ENCODE measurements at regions not wholly inside any gene's neighbourhood (a gene's known extent, or its start where the extent isn't known, plus 50 kb on each side); places are given as distances from the start of the nearest gene placed in this dataset.

GRCh38 chr15:36434177-36434576 lies 145.2 kb upstream of the CDIN1 start:
- DNase-seq = no peak
- no peaks in the 10 kb centered on the region for H3K36me3 Mint-ChIP-seq
- Histone ChIP-seq H3K36me3 (ENCODE audit: control insufficient read depth, insufficient read depth, low read length) (no peaks in the 10 kb centered on the region), H3K9me3 (ENCODE audit: control insufficient read depth, insufficient read depth, low read length) (no peaks in the 10 kb centered on the region), H3K27me3 (ENCODE audit: control insufficient read depth, insufficient read depth, low read length) (no peaks in the 10 kb centered on the region), H3K4me3 (ENCODE audit: low read length) (no peak overlapping the region), H3K4me1 (ENCODE audit: control insufficient read depth, insufficient read depth, low read length) (no peaks in the 10 kb centered on the region), H3K27ac (ENCODE audit: low read length) (no peak overlapping the region)
- no peak for ATAC-seq
- TF ChIP-seq, protein P1, sequence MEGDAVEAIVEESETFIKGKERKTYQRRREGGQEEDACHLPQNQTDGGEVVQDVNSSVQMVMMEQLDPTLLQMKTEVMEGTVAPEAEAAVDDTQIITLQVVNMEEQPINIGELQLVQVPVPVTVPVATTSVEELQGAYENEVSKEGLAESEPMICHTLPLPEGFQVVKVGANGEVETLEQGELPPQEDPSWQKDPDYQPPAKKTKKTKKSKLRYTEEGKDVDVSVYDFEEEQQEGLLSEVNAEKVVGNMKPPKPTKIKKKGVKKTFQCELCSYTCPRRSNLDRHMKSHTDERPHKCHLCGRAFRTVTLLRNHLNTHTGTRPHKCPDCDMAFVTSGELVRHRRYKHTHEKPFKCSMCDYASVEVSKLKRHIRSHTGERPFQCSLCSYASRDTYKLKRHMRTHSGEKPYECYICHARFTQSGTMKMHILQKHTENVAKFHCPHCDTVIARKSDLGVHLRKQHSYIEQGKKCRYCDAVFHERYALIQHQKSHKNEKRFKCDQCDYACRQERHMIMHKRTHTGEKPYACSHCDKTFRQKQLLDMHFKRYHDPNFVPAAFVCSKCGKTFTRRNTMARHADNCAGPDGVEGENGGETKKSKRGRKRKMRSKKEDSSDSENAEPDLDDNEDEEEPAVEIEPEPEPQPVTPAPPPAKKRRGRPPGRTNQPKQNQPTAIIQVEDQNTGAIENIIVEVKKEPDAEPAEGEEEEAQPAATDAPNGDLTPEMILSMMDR (IDR thresholded peaks at IDR 0.05) = no peak
- H3K4me1 Mint-ChIP-seq = no peaks in the 10 kb centered on the region
- H3K9me3 Mint-ChIP-seq = peaks cover 2 to 4% of the 10 kb centered on the region in 2 donors
- intact Hi-C loops (cut with micrococcal nuclease) = no loop called here
- H3K27me3 Mint-ChIP-seq (ENCODE audit: low read depth in 2 of 2) = no peaks in the 10 kb centered on the region
- H3K4me3 Mint-ChIP-seq = no peak overlapping the region
- no peak overlapping the region for H3K27ac Mint-ChIP-seq

DNA sequence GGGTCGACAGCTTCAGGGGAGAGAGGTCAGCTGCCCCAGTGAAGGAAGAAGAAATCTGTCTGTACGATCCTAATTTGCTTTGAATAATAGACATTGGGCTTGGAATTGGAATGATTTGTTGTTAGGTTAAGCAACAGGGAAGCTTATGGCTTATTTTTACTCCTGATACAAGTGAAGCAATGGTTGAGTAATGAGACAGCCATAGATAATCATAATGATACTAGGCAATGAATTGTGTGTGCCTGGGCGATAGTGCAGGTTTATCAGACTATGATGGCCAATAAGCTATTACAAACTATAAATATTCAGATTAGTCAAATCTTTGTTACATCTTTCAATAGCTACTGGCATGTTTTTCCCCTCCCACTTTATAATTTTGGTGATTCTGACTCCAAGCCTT lies 140.9 kb upstream of the CDIN1 start:
- intact Hi-C loops (cut with micrococcal nuclease) = no loop called here
- Histone ChIP-seq H3K27ac (ENCODE audit: low read length) (no peak overlapping the region), H3K36me3 (ENCODE audit: control insufficient read depth, insufficient read depth, low read length) (no peaks in the 10 kb centered on the region), H3K4me3 (ENCODE audit: low read length) (no peak overlapping the region), H3K9me3 (ENCODE audit: control insufficient read depth, insufficient read depth, low read length) (no peaks in the 10 kb centered on the region), H3K27me3 (ENCODE audit: control insufficient read depth, insufficient read depth, low read length) (no peaks in the 10 kb centered on the region), H3K4me1 (ENCODE audit: control insufficient read depth, insufficient read depth, low read length) (no peaks in the 10 kb centered on the region)
- DNase-seq = no peak
- WGBS (ENCODE audit: insufficient coverage) = 84% methylated on average over 3 of the region's 3 CpGs
- Mint-ChIP-seq H3K27ac (no peak overlapping the region), H3K27me3 (ENCODE audit: low read depth in 2 of 2) (no peaks in the 10 kb centered on the region), H3K36me3 (no peaks in the 10 kb centered on the region), H3K4me3 (no peak overlapping the region), H3K4me1 (no peaks in the 10 kb centered on the region), H3K9me3 (peaks cover 3 to 4% of the 10 kb centered on the region in 2 donors)
- ATAC-seq = no peak
- TF ChIP-seq, protein P1 (IDR thresholded peaks at IDR 0.05) = no peak

DNA sequence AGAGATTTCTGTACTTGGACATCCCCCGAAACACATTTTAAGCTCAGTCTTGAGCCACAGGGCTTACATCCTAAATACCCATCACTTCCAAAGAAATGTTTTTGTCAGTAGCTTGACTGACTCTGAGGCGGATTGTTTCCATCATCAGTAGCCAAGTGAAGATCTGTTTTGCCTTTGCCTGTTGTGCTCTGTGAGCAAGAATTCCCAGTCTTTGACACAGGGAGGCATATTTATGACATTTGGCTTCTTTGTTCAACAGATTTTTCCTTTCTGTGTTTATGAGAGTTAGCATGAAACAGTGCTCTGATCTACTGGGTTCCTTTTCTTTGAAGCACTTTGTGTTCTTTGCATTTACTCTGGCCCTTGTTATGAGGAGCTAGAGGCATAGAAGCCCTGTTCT lies 132.1 kb upstream of the CDIN1 start:
- no peak for DNase-seq
- peaks cover 9 to 13% of the 10 kb centered on the region in 2 donors for H3K9me3 Mint-ChIP-seq
- intact Hi-C loops (cut with micrococcal nuclease) = no loop called here
- TF ChIP-seq, protein P1 (IDR thresholded peaks at IDR 0.05) = no peak
- no peaks in the 10 kb centered on the region for H3K27me3 Mint-ChIP-seq (ENCODE audit: low read depth in 2 of 2)
- H3K27me3 ChIP-seq (ENCODE audit: control insufficient read depth, insufficient read depth, low read length) = no peaks in the 10 kb centered on the region
- H3K27ac ChIP-seq (ENCODE audit: low read length) = no peak overlapping the region
- no peaks in the 10 kb centered on the region for H3K36me3 ChIP-seq (ENCODE audit: control insufficient read depth, insufficient read depth, low read length)
- 98% methylated on average over 2 of the region's 2 CpGs for WGBS (ENCODE audit: insufficient coverage)
- no peaks in the 10 kb centered on the region for H3K4me1 Mint-ChIP-seq
- ATAC-seq = no peak
- H3K4me1 ChIP-seq (ENCODE audit: control insufficient read depth, insufficient read depth, low read length) = no peaks in the 10 kb centered on the region
- no peaks in the 10 kb centered on the region for H3K36me3 Mint-ChIP-seq
- no peak overlapping the region for H3K4me3 ChIP-seq (ENCODE audit: low read length)
- no peak overlapping the region for H3K4me3 Mint-ChIP-seq
- no peaks in the 10 kb centered on the region for H3K9me3 ChIP-seq (ENCODE audit: control insufficient read depth, insufficient read depth, low read length)
- H3K27ac Mint-ChIP-seq = no peak overlapping the region

DNA sequence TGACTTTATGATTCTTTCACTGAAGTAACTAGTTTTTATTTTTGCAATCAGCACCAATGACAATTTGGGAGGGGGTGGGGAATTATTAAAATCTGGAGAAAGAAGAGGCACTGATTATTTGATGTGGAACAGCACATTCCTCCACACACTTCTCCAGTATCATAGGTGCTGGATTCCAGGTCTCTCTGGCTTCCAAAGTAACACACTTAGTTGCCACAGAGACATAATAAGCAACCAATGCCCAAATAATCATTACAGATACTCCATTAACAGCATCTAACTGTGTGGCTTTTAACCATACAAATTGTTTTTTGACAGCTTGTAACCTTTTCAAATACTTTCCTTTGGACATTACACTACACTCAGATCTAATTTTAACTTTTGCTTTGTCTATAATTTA lies 131.0 kb upstream of the CDIN1 start:
- Mint-ChIP-seq H3K4me3 (no peak overlapping the region), H3K27ac (no peak overlapping the region), H3K4me1 (no peaks in the 10 kb centered on the region), H3K9me3 (peaks cover 10% of the 10 kb centered on the region in 2 donors), H3K36me3 (no peaks in the 10 kb centered on the region), H3K27me3 (ENCODE audit: low read depth in 2 of 2) (no peaks in the 10 kb centered on the region)
- TF ChIP-seq, protein P1 (IDR thresholded peaks at IDR 0.05) = no peak
- no peaks in the 10 kb centered on the region for H3K36me3 ChIP-seq (ENCODE audit: control insufficient read depth, insufficient read depth, low read length)
- H3K27ac ChIP-seq (ENCODE audit: low read length) = no peak overlapping the region
- H3K27me3 ChIP-seq (ENCODE audit: control insufficient read depth, insufficient read depth, low read length) = no peaks in the 10 kb centered on the region
- H3K4me1 ChIP-seq (ENCODE audit: control insufficient read depth, insufficient read depth, low read length) = no peaks in the 10 kb centered on the region
- no peak overlapping the region for H3K4me3 ChIP-seq (ENCODE audit: low read length)
- ATAC-seq = no peak
- no peaks in the 10 kb centered on the region for H3K9me3 ChIP-seq (ENCODE audit: control insufficient read depth, insufficient read depth, low read length)
- intact Hi-C loops (cut with micrococcal nuclease) = no loop called here
- DNase-seq = no peak

All from natural killer cell (primary cell).